ENCODE measurements at regions not wholly inside any gene's neighbourhood (a gene's known extent, or its start where the extent isn't known, plus 50 kb on each side); places are given as distances from the start of the nearest gene placed in this dataset.

- H3K27ac ChIP-seq (ENCODE audit: low read depth), result no peak overlapping the region
- H3K4me3 ChIP-seq (ENCODE audit: low read depth, low read length), result no peak overlapping the region
- no peaks in the 10 kb centered on the region for H3K36me3 ChIP-seq (ENCODE audit: insufficient read depth)
- no peak for DNase-seq (ENCODE audit: extremely low spot score)
- no peaks in the 10 kb centered on the region for H3K4me1 ChIP-seq (ENCODE audit: insufficient read depth)
Measured at GRCh38 chr1:233513431-233513830, 100.5 kb upstream of the KCNK1 start.

DNA sequence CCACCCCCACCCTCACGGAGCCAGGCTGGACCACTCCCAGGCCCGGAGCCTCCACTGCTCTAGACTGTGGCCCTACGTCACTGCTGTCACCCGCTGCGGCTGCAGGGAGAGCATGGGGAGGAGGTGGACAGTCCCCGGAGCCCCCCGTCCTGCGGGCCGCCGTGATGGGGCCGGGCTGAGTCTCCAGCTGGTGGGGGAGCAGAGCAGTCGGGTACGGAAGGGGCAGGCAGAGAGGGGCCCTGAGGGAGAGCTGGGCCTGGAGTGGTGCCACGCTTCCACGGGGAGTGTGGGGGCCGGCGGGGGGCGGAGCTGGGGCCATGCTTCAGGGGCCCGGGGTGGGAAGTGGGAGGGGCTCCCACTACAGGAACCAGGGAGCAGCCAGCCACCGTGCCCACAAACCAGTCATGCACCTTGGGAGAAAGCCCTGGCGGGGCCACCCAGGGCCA, 98.9 kb upstream of the KCNK1 start:
- Histone ChIP-seq H3K4me3 (ENCODE audit: low read depth, low read length) (no peak overlapping the region), H3K27ac (ENCODE audit: low read depth) (no peak overlapping the region), H3K4me1 (ENCODE audit: insufficient read depth) (no peaks in the 10 kb centered on the region), H3K36me3 (ENCODE audit: insufficient read depth) (no peaks in the 10 kb centered on the region)
- DNase-seq (ENCODE audit: extremely low spot score), result no peak
- 92% methylated on average over 21 of the region's 21 CpGs for WGBS

GRCh38 chr1:233516732-233517131, 97.2 kb upstream of the KCNK1 start:
- H3K27ac ChIP-seq (ENCODE audit: low read depth), result no peak overlapping the region
- no peak for DNase-seq (ENCODE audit: extremely low spot score)
- 81% methylated on average over 9 of the region's 9 CpGs for WGBS
- no peaks in the 10 kb centered on the region for H3K4me1 ChIP-seq (ENCODE audit: insufficient read depth)
- no peak overlapping the region for H3K4me3 ChIP-seq (ENCODE audit: low read depth, low read length)
- H3K36me3 ChIP-seq (ENCODE audit: insufficient read depth), result no peaks in the 10 kb centered on the region

GRCh38 chr1:233518344-233518743, 95.6 kb upstream of the KCNK1 start:
- Histone ChIP-seq H3K27ac (ENCODE audit: low read depth) (no peak overlapping the region), H3K4me1 (ENCODE audit: insufficient read depth) (no peaks in the 10 kb centered on the region), H3K36me3 (ENCODE audit: insufficient read depth) (no peaks in the 10 kb centered on the region), H3K4me3 (ENCODE audit: low read depth, low read length) (no peak overlapping the region)
- DNase-seq (ENCODE audit: extremely low spot score), result no peak
- 55% methylated on average over 3 of the region's 3 CpGs for WGBS

DNA sequence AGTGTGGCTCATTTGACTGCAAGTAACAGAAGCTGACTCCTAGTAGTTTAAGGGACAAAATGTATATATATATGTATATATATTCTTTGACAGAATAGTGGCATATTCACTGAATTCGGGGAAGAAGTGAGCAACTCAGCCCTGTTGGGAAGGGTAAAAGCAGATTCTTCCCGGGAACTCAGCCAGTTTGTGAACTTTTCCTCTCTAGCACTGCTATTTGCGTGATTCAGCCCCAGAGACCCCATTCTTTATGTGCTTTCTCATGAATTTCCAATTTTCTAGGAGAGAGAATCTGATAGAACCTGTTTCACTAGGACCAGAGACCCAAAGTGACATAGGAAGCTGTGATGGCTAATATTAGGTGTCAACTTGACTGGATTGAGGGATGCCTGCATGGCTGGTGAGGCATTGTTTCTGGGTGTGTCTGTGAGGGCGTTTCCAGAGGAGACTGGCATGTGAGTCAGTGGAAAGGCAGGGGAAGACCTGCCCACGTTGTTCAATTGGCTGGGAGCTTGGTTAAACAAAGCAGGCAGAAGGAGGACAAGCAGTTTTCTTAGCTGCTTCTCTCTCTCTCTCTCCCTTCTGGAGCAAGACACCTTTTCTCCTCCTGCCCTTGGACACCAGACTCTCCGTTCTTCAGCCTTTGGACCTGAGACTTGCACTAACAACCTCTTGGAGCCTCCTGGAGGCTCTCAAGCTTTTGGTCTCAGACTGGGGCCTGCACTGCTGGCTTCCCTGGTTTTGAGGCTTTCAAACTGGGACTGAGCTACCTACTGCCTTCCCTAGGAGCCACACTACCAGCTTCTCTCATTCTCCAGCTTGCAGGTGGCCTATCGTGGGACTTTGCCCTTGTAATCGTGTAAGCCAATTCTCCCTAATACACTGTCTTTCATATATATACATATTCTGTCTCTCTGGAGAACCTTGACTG, 93.4 kb upstream of the KCNK1 start:
- Histone ChIP-seq H3K36me3 (ENCODE audit: insufficient read depth) (no peaks in the 10 kb centered on the region), H3K4me1 (ENCODE audit: insufficient read depth) (no peaks in the 10 kb centered on the region), H3K4me3 (ENCODE audit: low read depth, low read length) (no peak overlapping the region), H3K27ac (ENCODE audit: low read depth) (no peak overlapping the region)
- DNase-seq (ENCODE audit: extremely low spot score), result no peak
- 72% methylated on average over 8 of the region's 8 CpGs for WGBS

- Histone ChIP-seq H3K36me3 (ENCODE audit: insufficient read depth) (no peaks in the 10 kb centered on the region), H3K4me1 (ENCODE audit: insufficient read depth) (no peaks in the 10 kb centered on the region), H3K4me3 (ENCODE audit: low read depth, low read length) (no peak overlapping the region), H3K27ac (ENCODE audit: low read depth) (no peak overlapping the region)
- DNase-seq (ENCODE audit: extremely low spot score), result no peak
- WGBS, result 33% methylated on average over 2 of the region's 2 CpGs
Measured at GRCh38 chr1:233523047-233523446, 90.9 kb upstream of the KCNK1 start.

DNA sequence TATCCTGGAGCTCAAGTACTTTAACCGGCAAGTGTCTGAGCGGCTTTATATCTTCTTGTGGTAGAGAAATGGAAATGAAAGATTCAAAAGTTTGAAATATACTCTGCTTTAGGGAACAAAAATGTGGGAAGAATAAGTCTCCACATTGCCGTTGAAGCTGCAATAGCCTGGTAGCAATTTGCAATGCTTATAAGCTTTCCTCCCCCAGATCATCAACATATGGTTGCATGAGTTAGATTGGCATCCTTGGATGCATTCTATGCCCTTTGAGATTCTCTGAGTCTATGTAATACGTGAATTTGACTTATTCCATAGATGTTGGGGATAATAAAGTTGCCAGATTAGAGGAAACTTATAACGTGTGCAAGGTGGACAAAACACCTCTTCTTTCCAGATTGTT, 86.1 kb upstream of the KCNK1 start:
- no peak for DNase-seq (ENCODE audit: extremely low spot score)
- no peaks in the 10 kb centered on the region for H3K36me3 ChIP-seq (ENCODE audit: insufficient read depth)
- 74% methylated on average over 5 of the region's 5 CpGs for WGBS

DNA sequence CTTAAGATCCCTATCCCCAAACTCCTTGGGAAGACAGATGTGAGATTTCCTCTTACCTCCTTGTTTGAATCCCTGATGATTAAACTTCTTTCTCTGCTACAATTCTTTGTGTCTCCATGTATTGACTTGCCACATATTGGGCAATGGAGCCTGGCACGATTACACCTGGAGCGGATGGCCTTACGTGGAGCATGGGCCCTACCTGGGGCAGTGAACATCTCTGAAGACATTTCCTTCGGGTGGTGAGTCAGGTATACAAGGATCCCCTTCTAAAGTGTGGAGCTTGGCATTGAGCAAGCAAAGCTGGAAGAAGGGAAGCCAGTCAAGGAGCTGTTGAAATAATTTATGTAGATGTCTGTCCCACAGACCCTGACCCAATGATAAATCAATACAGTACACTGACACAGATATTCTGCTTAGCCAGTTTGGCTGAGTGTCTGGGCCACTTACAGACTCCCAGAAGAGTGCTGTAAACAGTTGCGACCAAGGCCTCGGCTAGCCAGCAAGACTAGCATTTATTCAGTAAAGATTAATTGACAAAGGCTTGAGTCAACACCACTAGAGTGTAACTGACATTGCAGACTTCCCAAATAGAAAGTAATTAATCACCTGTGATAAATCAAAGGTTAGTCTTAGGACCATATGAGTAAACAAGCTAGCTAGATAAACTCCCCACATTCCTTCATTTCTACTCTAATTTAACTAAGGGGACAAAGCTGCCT, 83.1 kb upstream of the KCNK1 start:
- Histone ChIP-seq H3K4me1 (ENCODE audit: insufficient read depth) (no peaks in the 10 kb centered on the region), H3K4me3 (ENCODE audit: low read depth, low read length) (no peak overlapping the region), H3K27ac (ENCODE audit: low read depth) (no peak overlapping the region), H3K36me3 (ENCODE audit: insufficient read depth) (no peaks in the 10 kb centered on the region)
- 95% methylated on average over 6 of the region's 6 CpGs for WGBS
- no peak for DNase-seq (ENCODE audit: extremely low spot score)

More for the DNA sequence above, 86.1 kb upstream of the KCNK1 start:
- H3K27ac ChIP-seq (ENCODE audit: low read depth), result no peak overlapping the region
- no peak overlapping the region for H3K4me3 ChIP-seq (ENCODE audit: low read depth, low read length)
- no peaks in the 10 kb centered on the region for H3K4me1 ChIP-seq (ENCODE audit: insufficient read depth)

GRCh38 chr1:233540816-233541215, 73.1 kb upstream of the KCNK1 start:
- H3K4me1 ChIP-seq (ENCODE audit: insufficient read depth), result no peaks in the 10 kb centered on the region
- no peak overlapping the region for H3K4me3 ChIP-seq (ENCODE audit: low read depth, low read length)
- DNase-seq (ENCODE audit: extremely low spot score), result no peak
- H3K27ac ChIP-seq (ENCODE audit: low read depth), result no peak overlapping the region
- WGBS, result 36% methylated on average over 3 of the region's 3 CpGs
- H3K36me3 ChIP-seq (ENCODE audit: insufficient read depth), result no peaks in the 10 kb centered on the region

- H3K4me3 ChIP-seq (ENCODE audit: low read depth, low read length), result no peak overlapping the region
- H3K27ac ChIP-seq (ENCODE audit: low read depth), result no peak overlapping the region
- no peaks in the 10 kb centered on the region for H3K4me1 ChIP-seq (ENCODE audit: insufficient read depth)
- WGBS, result 45% methylated on average over 8 of the region's 8 CpGs
- DNase-seq (ENCODE audit: extremely low spot score), result no peak
- no peaks in the 10 kb centered on the region for H3K36me3 ChIP-seq (ENCODE audit: insufficient read depth)
Measured at GRCh38 chr1:233543338-233544255, 70.3 kb upstream of the KCNK1 start.

- WGBS, result 77% methylated on average over 5 of the region's 5 CpGs
- H3K4me1 ChIP-seq (ENCODE audit: insufficient read depth), result no peaks in the 10 kb centered on the region
- H3K27ac ChIP-seq (ENCODE audit: low read depth), result no peak overlapping the region
- DNase-seq (ENCODE audit: extremely low spot score), result no peak
- no peak overlapping the region for H3K4me3 ChIP-seq (ENCODE audit: low read depth, low read length)
- no peaks in the 10 kb centered on the region for H3K36me3 ChIP-seq (ENCODE audit: insufficient read depth)
Measured at GRCh38 chr1:233544304-233544703, 69.6 kb upstream of the KCNK1 start.

- no peak for DNase-seq (ENCODE audit: extremely low spot score)
- no peaks in the 10 kb centered on the region for H3K4me1 ChIP-seq (ENCODE audit: insufficient read depth)
- WGBS, result 84% methylated on average over 1 of the region's 1 CpG
- H3K27ac ChIP-seq (ENCODE audit: low read depth), result no peak overlapping the region
- no peaks in the 10 kb centered on the region for H3K36me3 ChIP-seq (ENCODE audit: insufficient read depth)
- H3K4me3 ChIP-seq (ENCODE audit: low read depth, low read length), result no peak overlapping the region
Measured at GRCh38 chr1:233547726-233548125, 66.2 kb upstream of the KCNK1 start.

- H3K27ac ChIP-seq (ENCODE audit: low read depth), result no peak overlapping the region
- 50% methylated on average over 2 of the region's 2 CpGs for WGBS
- DNase-seq (ENCODE audit: extremely low spot score), result no peak
Measured at GRCh38 chr1:233549404-233549803, 64.5 kb upstream of the KCNK1 start.

More at GRCh38 chr1:233549404-233549803, 64.5 kb upstream of the KCNK1 start:
- Histone ChIP-seq H3K36me3 (ENCODE audit: insufficient read depth) (no peaks in the 10 kb centered on the region), H3K4me1 (ENCODE audit: insufficient read depth) (no peaks in the 10 kb centered on the region), H3K4me3 (ENCODE audit: low read depth, low read length) (no peak overlapping the region)

Data from urinary bladder (tissue), 3 donors.